IMR-90 (cell line): ENCODE measurements at regions not wholly inside any gene's neighbourhood (a gene's known extent, or its start where the extent isn't known, plus 50 kb on each side); places are given as distances from the start of the nearest gene placed in this dataset.

ENCODE experiments used
- ATAC-seq: fragments of 200-7000 bp; cut with Tn5 transposase; 2 replicates; pipeline ENCODE4 v1.9.1; 2020; ENCODE audit warnings: low read depth, mild to moderate bottlenecking, moderate library complexity
- BruUV-seq: library from RNA; stranded (reverse); fragments of 400-500 nt; replicated peaks from 2 replicates; lab custom pipeline; 2021; lab: Mats Ljungman, UMichigan
- CTCF ChIA-PET: fragments of 300-600 bp; formaldehyde crosslinking; extraction: SDS; loops from one replicate; lab custom pipeline; 2021; ENCODE audit warnings: antibody characterized with exemption; lab: Yijun Ruan, JAX
- POLR2A ChIA-PET: fragments of 300-600 bp; sonication (Branson Sonifier 250); formaldehyde crosslinking; loops from one replicate; lab custom pipeline; 2022; ENCODE audit warnings: antibody characterized with exemption; ENCODE audit not compliant: unreplicated experiment; lab: Charles Lee
- DNase-seq: peaks from one replicate; pipeline ENCODE4 v3.0.0; 2013
- H2AFZ ChIP-seq: replicated peaks from 2 replicates; pipeline ENCODE3; 2013; ENCODE audit warnings: low read length, mild to moderate bottlenecking; ENCODE audit not compliant: poor library complexity
- H2AK5ac ChIP-seq: 2 replicates; pipeline ENCODE4 v1.6.1; 2013; ENCODE audit warnings: low read depth, low read length, inconsistent platforms
- H2AK9ac ChIP-seq: replicated peaks from 2 replicates; pipeline ENCODE3; 2013; ENCODE audit warnings: mild to moderate bottlenecking, low read depth, low read length, moderate library complexity; ENCODE audit not compliant: poor library complexity
- H2BK120ac ChIP-seq: 2 replicates; pipeline ENCODE4 v1.6.1; 2013; ENCODE audit warnings: low read depth, low read length, inconsistent platforms
- H2BK15ac ChIP-seq: 3 replicates; pipeline ENCODE4 v1.6.1; 2013; ENCODE audit warnings: low read depth, low read length, inconsistent platforms
- H2BK20ac ChIP-seq: 2 replicates; pipeline ENCODE4 v1.6.1; 2013; ENCODE audit warnings: low read depth, mild to moderate bottlenecking, inconsistent platforms, low read length, moderate library complexity
- H2BK5ac ChIP-seq: 2 replicates; pipeline ENCODE4 v1.6.1; 2013; ENCODE audit warnings: mild to moderate bottlenecking, low read depth, low read length, inconsistent platforms; ENCODE audit not compliant: poor library complexity, severe bottlenecking
- H3K14ac ChIP-seq: replicated peaks from 2 replicates; pipeline ENCODE4 v1.6.1; 2013; ENCODE audit warnings: low read depth, low read length, inconsistent platforms
- H3K18ac ChIP-seq: 2 replicates; pipeline ENCODE4 v1.6.1; 2013; ENCODE audit warnings: low read depth, low read length, control low read depth
- H3K23ac ChIP-seq: 2 replicates; pipeline ENCODE4 v1.6.1; 2013; ENCODE audit warnings: low read depth, low read length, inconsistent platforms
- H3K27ac ChIP-seq: 2 replicates; pipeline ENCODE4 v1.5.1; 2013; ENCODE audit warnings: mild to moderate bottlenecking, control low read depth, low read length; ENCODE audit not compliant: insufficient read depth
- H3K27me3 ChIP-seq: 2 replicates; pipeline ENCODE4 v1.6.1; 2013; ENCODE audit warnings: low read length; ENCODE audit not compliant: control insufficient read depth, insufficient read depth
- H3K36me3 ChIP-seq: 2 replicates; pipeline ENCODE4 v1.6.1; 2013; ENCODE audit warnings: low read length, mixed read lengths; ENCODE audit not compliant: control insufficient read depth, insufficient read depth
- H3K4ac ChIP-seq: 2 replicates; pipeline ENCODE4 v1.6.1; 2013; ENCODE audit warnings: low read depth, low read length, inconsistent platforms
- H3K4me1 ChIP-seq: 2 replicates; pipeline ENCODE4 v1.6.1; 2013; ENCODE audit warnings: low read length, mixed read lengths; ENCODE audit not compliant: control insufficient read depth, insufficient read depth
- H3K4me2 ChIP-seq: 2 replicates; pipeline ENCODE4 v1.6.1; 2013; ENCODE audit warnings: low read depth, mild to moderate bottlenecking, control low read depth, low read length, moderate library complexity
- H3K4me3 ChIP-seq: 2 replicates; pipeline ENCODE4 v1.5.1; 2013; ENCODE audit warnings: low read depth, mild to moderate bottlenecking, control low read depth, low read length, moderate library complexity; ENCODE audit not compliant: insufficient read depth
- H3K56ac ChIP-seq: 2 replicates; pipeline ENCODE4 v1.6.1; 2013; ENCODE audit warnings: low read length, inconsistent platforms; ENCODE audit not compliant: insufficient read depth; ENCODE audit errors: extremely low read depth
- H3K79me1 ChIP-seq, 2 experiments: 2 replicates each; pipeline ENCODE4 v1.6.1; 2013; ENCODE audit warnings: low read length in 2 of 2, inconsistent platforms in 1 of 2, low read depth in 1 of 2
- H3K9ac ChIP-seq: 2 replicates; pipeline ENCODE4 v1.6.1; 2013; ENCODE audit warnings: low read depth, low read length, control low read depth
- H3K9me1 ChIP-seq: 2 replicates; pipeline ENCODE4 v1.6.1; 2013; ENCODE audit warnings: low read length, inconsistent platforms; ENCODE audit not compliant: insufficient read depth
- H3K9me3 ChIP-seq: 2 replicates; pipeline ENCODE4 v1.6.1; 2013; ENCODE audit warnings: low read length; ENCODE audit not compliant: control insufficient read depth, insufficient read depth
- H4K20me1 ChIP-seq: 2 replicates; pipeline ENCODE4 v1.6.1; 2013; ENCODE audit warnings: low read length, inconsistent platforms; ENCODE audit not compliant: insufficient read depth
- H4K5ac ChIP-seq: 2 replicates; pipeline ENCODE4 v1.6.1; 2013; ENCODE audit warnings: mild to moderate bottlenecking, low read depth, low read length, control low read depth
- H4K8ac ChIP-seq, 2 experiments: 2 replicates each; pipeline ENCODE4 v1.6.1; 2013; ENCODE audit warnings: low read depth in 2 of 2, low read length in 2 of 2, control low read depth in 1 of 2, inconsistent platforms in 1 of 2
- H4K91ac ChIP-seq: 2 replicates; pipeline ENCODE4 v1.6.1; 2013; ENCODE audit warnings: low read depth, low read length, inconsistent platforms; ENCODE audit not compliant: insufficient read depth
- BHLHE40 ChIP-seq: fragments of 150-350 bp; IDR thresholded peaks from 2 replicates; pipeline ENCODE4 v1.6.1; 2016; ENCODE audit warnings: mild to moderate bottlenecking, low read depth, low read length
- CEBPB ChIP-seq: IDR thresholded peaks from 2 replicates; pipeline ENCODE4 v1.6.1; 2012; ENCODE audit warnings: low read depth, low read length, improper control_type of control experiment
- CHD1 ChIP-seq: IDR thresholded peaks from 2 replicates; pipeline ENCODE4 v1.6.1; 2012; ENCODE audit warnings: low read depth, low read length, improper control_type of control experiment
- FOS ChIP-seq: fragments of 150-350 bp; IDR thresholded peaks from 2 replicates; pipeline ENCODE4 v1.6.1; 2016; ENCODE audit warnings: low read depth, low read length
- MAFK ChIP-seq: IDR thresholded peaks from 2 replicates; pipeline ENCODE4 v1.6.1; 2012; ENCODE audit warnings: low read depth, low read length, improper control_type of control experiment
- MAZ ChIP-seq: IDR thresholded peaks from 2 replicates; pipeline ENCODE4 v1.6.1; 2012; ENCODE audit warnings: low read depth, mild to moderate bottlenecking, low read length, improper control_type of control experiment, moderate library complexity, borderline replicate concordance
- MXI1 ChIP-seq: IDR thresholded peaks from 2 replicates; pipeline ENCODE4 v1.6.1; 2012; ENCODE audit warnings: low read depth, mild to moderate bottlenecking, low read length, moderate library complexity, borderline replicate concordance
- NFE2L2 ChIP-seq: fragments of 150-350 bp; IDR thresholded peaks from 2 replicates; pipeline ENCODE4 v1.6.1; 2016; ENCODE audit warnings: low read depth, mild to moderate bottlenecking, low read length
- POLR2A ChIP-seq: IDR thresholded peaks from 2 replicates; pipeline ENCODE4 v1.6.1; 2012; ENCODE audit warnings: mild to moderate bottlenecking, low read depth, low read length
- RAD21 ChIP-seq: IDR thresholded peaks from 2 replicates; pipeline ENCODE4 v1.6.1; 2012; ENCODE audit warnings: low read length, improper control_type of control experiment
- RCOR1 ChIP-seq: IDR thresholded peaks from 2 replicates; pipeline ENCODE4 v1.6.1; 2012; ENCODE audit warnings: mild to moderate bottlenecking, low read length, improper control_type of control experiment; ENCODE audit not compliant: insufficient replicate concordance
- RFX5 ChIP-seq: IDR thresholded peaks from 2 replicates; pipeline ENCODE4 v1.8.0; 2012; ENCODE audit warnings: low read depth, mild to moderate bottlenecking, low read length, moderate library complexity
- SMC3 ChIP-seq: fragments of 150-350 bp; IDR thresholded peaks from 2 replicates; pipeline ENCODE4 v1.6.1; 2016; ENCODE audit warnings: low read depth, mild to moderate bottlenecking, antibody characterized with exemption, low read length, moderate library complexity
- WGBS, 2 experiments: methylation state at CpG; one replicate each; pipeline versions ENCODE4 v1.1.5 to v1.1.7; 2013; ENCODE audit warnings: missing lambda C conversion rate in 2 of 2; ENCODE audit not compliant: insufficient read length in 1 of 2; ENCODE audit errors: extremely low coverage in 2 of 2; 5-methylcytosine and 5-hydroxymethylcytosine counted together
- dilution Hi-C: fragments of 300-500 bp; cut with HindIII; formaldehyde crosslinking; loops from one replicate; pipeline ENCODE4 v1.14.3; 2018; ENCODE audit warnings: low sequenced_read_pairs; ENCODE audit not compliant: unreplicated experiment
- in situ Hi-C: fragments of 300-500 bp; cut with MboI; formaldehyde crosslinking; loops from 3 replicates; pipeline ENCODE4 v1.14.3; 2019; ENCODE audit warnings: low sequenced_read_pairs, inconsistent platforms, mixed read lengths
- intact Hi-C: fragments of 100-400 bp; cut with micrococcal nuclease; formaldehyde crosslinking; loops from 2 replicates; pipeline ENCODE4 v1.10.0; 2022
- TF ChIP-seq, protein P1 (sequence below): fragments of 150-350 bp; IDR thresholded peaks from 2 replicates; pipeline ENCODE4 v1.6.1; 2017; ENCODE audit warnings: mild to moderate bottlenecking, antibody characterized with exemption, low read length, low read depth
- TF ChIP-seq, protein P2 (sequence below): fragments of 150-350 bp; IDR thresholded peaks from 2 replicates; pipeline ENCODE4 v1.6.1; 2016; ENCODE audit warnings: low read depth, mild to moderate bottlenecking, low read length, moderate library complexity, borderline replicate concordance

DNA sequence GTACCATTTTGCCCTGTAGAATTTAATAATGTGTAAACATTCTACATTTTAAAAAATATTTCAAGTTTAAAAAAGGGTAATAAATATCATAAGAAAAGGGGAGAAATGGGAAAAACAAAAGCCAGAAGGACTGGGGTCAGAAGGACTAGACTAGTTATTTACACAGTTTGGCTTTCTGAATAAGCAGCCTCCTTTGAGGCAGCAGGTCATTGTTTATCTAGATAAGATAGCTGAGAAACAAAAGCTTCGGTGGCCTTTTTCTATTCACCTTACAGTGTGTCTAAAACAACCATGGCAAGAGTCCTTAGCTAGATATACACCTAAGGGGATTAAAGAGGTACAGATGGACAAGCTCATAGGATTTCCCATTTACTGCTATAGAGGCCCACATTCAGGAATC, 396.5 kb upstream of the PMFBP1 start:
- no peak overlapping the region for H2BK15ac ChIP-seq
- no peak overlapping the region for H3K56ac ChIP-seq
- no peak overlapping the region for H3K4me3 ChIP-seq
- CTCF ChIA-PET = interaction anchor here (0.5 kb wide), 1 partner anchor 1757 kb away, joined by 3 read pairs; no protein-coding TSS in a partner anchor
- no peak overlapping the region for H2AK5ac ChIP-seq
- H4K20me1 ChIP-seq = no peaks in the 10 kb centered on the region
- H2BK120ac ChIP-seq = no peak overlapping the region
- no peaks in the 10 kb centered on the region for H3K9me3 ChIP-seq
- H4K5ac ChIP-seq = no peak overlapping the region
- WGBS, 2 experiments = no CpG with 5 or more reads among the region's 1 CpG
- H3K14ac ChIP-seq = no peak overlapping the region
- H4K91ac ChIP-seq = no peak overlapping the region
- ATAC-seq = no peak
- H3K36me3 ChIP-seq = no peaks in the 10 kb centered on the region
- no peaks in the 10 kb centered on the region for H3K27me3 ChIP-seq
- no peak overlapping the region for H2AFZ ChIP-seq
- no peak for DNase-seq
- no peak overlapping the region for H3K27ac ChIP-seq
- TF ChIP-seq RFX5 = no peak
- TF ChIP-seq FOS = no peak
- no peak for TF ChIP-seq MXI1
- TF ChIP-seq BHLHE40 = no peak
- TF ChIP-seq SMC3 = no peak
- no peak for TF ChIP-seq NFE2L2
- no peak for TF ChIP-seq RAD21
- TF ChIP-seq RCOR1 = no peak
- TF ChIP-seq, protein P1, sequence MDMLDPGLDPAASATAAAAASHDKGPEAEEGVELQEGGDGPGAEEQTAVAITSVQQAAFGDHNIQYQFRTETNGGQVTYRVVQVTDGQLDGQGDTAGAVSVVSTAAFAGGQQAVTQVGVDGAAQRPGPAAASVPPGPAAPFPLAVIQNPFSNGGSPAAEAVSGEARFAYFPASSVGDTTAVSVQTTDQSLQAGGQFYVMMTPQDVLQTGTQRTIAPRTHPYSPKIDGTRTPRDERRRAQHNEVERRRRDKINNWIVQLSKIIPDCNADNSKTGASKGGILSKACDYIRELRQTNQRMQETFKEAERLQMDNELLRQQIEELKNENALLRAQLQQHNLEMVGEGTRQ = no peak
- TF ChIP-seq CHD1 = no peak
- TF ChIP-seq POLR2A = no peak
- no peak for TF ChIP-seq MAFK
- TF ChIP-seq MAZ = no peak
- TF ChIP-seq CEBPB = no peak
- TF ChIP-seq, protein P2, sequence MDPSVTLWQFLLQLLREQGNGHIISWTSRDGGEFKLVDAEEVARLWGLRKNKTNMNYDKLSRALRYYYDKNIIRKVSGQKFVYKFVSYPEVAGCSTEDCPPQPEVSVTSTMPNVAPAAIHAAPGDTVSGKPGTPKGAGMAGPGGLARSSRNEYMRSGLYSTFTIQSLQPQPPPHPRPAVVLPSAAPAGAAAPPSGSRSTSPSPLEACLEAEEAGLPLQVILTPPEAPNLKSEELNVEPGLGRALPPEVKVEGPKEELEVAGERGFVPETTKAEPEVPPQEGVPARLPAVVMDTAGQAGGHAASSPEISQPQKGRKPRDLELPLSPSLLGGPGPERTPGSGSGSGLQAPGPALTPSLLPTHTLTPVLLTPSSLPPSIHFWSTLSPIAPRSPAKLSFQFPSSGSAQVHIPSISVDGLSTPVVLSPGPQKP = no peak
- H3K79me1 ChIP-seq = no peaks in the 10 kb centered on the region
- POLR2A ChIA-PET = interaction anchor here (0.6 kb wide), 1 partner anchor 459 kb away, joined by 3 read pairs; no protein-coding TSS in a partner anchor
- no peaks in the 10 kb centered on the region for H3K4me1 ChIP-seq
- no TSS peak for BruUV-seq
- H2BK5ac ChIP-seq = no peak overlapping the region
- H2AK9ac ChIP-seq = no peak overlapping the region
- no peak overlapping the region for H3K9ac ChIP-seq
- no peak overlapping the region for H3K23ac ChIP-seq
- H3K18ac ChIP-seq = no peak overlapping the region
- H3K9me1 ChIP-seq = no peaks in the 10 kb centered on the region
- no peak overlapping the region for H3K4ac ChIP-seq
- in situ Hi-C loops = no loop called here
- no peak overlapping the region for H2BK20ac ChIP-seq
- dilution Hi-C loops = no loop called here
- no peak overlapping the region for H3K4me2 ChIP-seq
- H4K8ac ChIP-seq = no peak overlapping the region
- intact Hi-C loops = no loop called here
